GM18951 (cell line): ENCODE measurements at regions not wholly inside any gene's neighbourhood (a gene's known extent, or its start where the extent isn't known, plus 50 kb on each side); places are given as distances from the start of the nearest gene placed in this dataset.

Experiments used
- POLR2A ChIP-seq: IDR thresholded peaks from 4 replicates; pipeline ENCODE4 v1.6.1; 2011; ENCODE audit warnings: mild to moderate bottlenecking; ENCODE audit not compliant: insufficient read length, insufficient read depth; ENCODE audit errors: extremely low read depth
- in situ Hi-C: fragments of 300-500 bp; cut with MboI; formaldehyde crosslinking; loops from one replicate; pipeline ENCODE4 v1.12.0; 2022; ENCODE audit warnings: low sequenced_read_pairs, mixed read lengths, inconsistent platforms; ENCODE audit not compliant: unreplicated experiment

DNA sequence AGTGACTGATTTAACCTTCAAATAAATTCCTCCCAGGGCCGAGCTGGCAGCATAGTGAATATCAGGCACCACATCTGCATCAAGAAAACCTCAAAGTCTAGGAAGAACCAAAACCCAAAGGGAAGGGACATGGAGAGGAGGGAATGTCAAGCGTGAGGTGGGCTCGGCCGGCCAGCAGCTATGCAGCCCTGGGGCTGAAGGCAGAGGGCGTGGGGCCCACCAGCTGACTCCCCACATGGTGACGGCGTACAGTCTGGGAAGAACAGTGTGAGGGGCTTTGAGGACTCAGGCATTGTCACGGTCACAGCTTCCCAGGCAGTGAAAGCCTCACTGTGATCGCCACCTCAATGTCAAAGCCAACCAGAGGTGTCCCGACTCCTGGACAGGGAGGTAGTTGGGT is 412.5 kb downstream of the SHANK2 start:
- TF ChIP-seq POLR2A = no peak
- in situ Hi-C loops = no loop called here

DNA sequence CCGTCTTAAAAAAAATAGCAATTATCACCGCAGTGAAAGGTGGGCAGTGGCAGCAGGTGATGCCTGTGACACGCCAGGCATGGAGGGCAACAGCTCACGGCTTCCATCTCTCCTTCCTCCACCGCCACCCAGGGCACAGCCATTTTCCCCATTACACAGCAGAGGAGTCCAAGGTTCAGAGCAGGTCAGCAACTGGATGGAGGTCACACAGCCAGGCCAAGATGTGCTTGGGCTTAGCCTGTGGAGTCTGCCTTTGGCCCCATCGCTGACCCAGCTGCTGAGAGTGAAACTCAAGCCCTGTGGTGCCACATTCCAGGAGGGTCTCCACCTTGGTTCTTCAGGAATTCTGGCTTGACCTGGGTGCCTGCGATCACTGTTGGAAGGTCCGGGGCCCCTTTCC is 411.1 kb downstream of the SHANK2 start:
- in situ Hi-C loops = no loop called here
- TF ChIP-seq POLR2A = no peak

DNA sequence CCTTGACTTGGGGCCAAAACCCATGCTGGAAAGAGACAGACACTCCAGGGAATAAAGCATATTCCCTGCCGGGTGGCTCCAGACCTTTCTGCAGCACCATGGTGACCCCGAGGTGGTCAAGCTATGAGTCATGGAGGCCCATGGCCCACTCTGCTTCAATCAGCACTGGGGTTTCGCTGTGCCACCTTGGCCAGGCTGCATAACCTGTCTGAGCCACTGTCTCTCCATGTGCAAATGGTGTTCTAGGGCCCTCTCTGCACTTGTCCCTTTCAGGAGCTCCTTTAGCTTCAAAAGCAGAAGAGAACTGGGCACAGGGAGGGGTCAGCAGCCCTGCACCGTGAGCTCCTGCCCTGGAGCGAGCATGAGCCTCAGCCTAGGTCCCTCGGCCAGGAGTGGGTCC is 410.1 kb downstream of the SHANK2 start:
- no peak for TF ChIP-seq POLR2A
- in situ Hi-C loops = no loop called here

DNA sequence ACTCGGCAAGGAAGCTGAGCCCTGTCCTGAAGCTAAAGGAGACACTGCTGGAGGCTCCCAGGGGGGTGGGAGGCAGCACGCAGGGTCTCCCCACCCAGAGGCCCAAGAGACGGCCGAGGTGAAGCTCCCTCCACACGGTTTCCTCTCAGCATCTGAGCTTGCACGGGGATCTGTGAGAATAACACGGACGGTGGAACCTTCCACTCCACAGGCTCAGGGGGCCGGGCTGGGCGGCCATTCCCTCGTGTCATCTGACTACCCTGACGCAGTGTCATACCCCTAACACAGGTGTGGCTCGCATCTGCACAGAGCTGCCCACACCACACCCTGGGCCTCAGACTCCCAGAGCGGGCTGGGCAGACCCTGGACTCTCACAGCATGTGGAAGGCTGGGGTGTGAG is 409.7 kb downstream of the SHANK2 start:
- no peak for TF ChIP-seq POLR2A
- in situ Hi-C loops = no loop called here

DNA sequence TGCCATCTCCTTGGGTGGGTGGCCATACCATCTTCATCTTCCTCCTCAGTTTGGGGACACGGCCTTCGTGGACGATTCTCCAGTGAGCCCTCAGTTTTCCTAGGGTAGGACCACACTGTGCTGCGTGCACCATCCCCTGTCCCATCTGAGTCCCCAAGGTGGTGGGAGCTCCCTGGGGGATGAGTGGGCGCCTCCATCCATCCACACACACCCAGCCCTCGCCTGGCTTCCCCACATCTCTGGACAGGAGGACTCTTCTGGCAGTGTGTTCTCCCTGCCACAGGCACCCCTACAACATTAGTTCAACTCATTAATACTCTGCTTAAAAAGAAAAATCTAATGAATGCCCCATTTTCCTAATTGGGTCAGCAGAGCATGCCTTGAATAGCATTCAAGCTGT is 408.5 kb downstream of the SHANK2 start:
- in situ Hi-C loops = no loop called here
- no peak for TF ChIP-seq POLR2A

DNA sequence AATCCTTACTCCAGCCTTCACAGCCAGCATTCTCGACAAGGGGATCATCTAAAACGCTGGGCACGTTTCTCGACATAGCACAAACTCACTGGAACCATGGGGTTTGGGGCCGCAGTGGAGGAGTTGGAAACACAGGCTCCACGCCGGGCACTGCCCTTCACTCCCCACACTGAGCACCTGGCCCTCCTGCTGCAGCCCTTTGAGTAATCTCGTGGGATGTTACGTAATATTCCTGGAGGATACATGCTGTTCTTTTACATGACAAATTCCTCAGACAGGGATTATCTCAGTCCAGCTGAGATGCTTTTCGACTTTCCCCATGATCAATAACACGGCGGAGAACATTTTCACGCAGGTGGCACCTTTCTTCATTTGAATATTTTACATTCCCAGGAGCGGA is 408.0 kb downstream of the SHANK2 start:
- in situ Hi-C loops = no loop called here
- no peak for TF ChIP-seq POLR2A

DNA sequence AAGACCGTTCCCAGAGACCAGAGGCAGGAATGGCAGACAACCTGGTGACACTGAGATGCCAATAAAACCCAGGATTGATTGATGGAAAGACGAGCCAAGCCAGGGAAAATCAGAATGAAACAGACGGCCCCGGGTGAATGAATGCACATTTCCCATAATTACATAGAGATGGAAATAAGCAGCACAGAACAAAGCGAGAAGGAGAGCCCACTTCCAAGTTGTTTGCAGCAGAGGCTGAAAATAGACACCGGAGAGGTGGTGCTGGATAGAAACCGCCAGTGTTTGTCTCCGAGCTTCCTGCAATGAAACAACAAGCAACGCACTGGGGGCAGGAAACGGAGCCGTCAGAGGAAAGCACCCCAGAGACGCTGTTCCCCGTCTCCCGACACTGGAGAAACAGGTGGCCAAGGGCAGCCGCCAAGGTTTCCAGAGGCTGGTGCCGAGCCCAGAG is 406.8 kb downstream of the SHANK2 start:
- in situ Hi-C loops = no loop called here
- no peak for TF ChIP-seq POLR2A

DNA sequence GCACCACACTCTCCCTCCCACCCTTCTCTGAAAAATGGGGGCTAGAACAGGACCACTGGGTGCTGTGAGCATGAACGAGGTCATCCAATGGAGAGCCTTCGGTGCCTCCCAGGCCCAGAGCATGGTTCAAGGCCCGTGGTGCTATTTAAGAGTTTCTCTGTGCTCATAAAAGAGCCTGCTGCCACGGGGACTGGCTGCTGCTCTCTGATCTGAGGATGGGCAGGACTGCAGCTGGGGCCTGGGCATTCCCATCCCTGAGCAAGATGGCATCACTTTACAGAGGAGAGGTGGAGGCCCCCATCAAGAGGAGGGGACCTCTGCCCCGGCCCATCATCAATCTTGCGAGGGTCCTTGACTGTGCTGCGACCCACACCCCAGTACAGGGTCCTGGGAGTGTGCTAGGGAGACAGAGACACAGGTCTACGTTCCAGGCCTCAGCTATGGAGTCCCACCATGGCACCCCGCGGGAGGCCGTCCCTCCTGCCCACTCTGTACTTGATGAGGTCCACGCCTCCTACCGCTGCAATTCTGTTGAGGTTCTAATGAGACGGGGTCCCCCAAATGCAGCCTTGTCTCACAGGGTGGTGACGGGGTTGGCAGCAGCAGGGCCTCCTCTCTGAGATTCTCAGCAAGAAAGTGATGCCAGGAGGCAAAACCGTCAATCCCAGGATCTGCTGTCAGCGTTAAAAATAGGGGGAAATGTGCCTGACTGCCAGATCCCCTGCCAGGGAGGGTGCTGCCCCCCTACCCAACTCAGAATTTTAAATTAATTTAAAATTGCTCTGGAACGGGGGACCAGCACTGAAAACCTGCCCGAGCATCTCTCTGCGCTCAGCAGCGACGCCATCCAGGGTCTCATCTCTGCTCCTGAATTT is 405.4 kb downstream of the SHANK2 start:
- in situ Hi-C loops = no loop called here
- TF ChIP-seq POLR2A = no peak

DNA sequence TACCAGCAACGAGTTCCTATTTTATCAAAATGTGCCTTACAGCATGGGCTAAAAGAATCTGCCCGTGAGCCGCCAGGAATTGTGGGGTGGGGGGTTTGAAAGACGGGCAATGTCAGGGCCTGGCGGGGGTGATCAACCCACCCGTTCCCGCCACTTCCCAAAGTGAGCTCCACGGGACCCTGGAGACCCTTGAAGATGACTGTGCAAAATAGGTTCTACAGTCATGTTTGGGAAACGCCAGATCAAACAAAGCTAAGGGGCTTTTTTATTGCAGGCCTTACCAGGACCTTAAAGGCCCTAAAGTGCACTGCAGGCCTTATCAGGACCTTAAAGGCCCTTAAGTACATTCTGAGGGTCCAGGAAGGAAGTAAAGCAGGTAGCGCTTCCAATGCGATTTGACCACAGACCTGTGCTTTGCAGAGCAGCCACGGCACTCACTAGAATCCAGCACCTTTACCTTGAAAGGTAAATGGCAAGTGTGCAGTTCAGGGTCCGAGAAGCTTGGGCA is 404.1 kb downstream of the SHANK2 start:
- in situ Hi-C loops = no loop called here
- no peak for TF ChIP-seq POLR2A

DNA sequence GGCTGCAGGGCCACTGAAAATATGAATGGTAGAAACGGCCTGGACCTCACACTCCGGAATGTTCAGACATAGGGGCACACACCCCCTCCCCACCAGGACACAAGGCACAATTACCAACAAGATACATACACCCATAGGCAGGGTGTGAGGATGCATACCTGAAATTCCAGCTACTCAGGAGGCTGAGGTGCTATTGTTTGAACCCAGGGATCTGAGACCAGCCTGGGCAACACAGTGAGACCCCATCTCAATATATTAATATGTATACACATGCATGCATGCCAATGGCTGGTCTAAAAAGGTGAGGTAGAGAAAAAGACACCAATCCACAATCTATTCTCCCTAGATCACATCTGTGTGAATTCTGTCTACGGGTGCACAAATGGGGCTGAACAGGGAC is 403.3 kb downstream of the SHANK2 start:
- in situ Hi-C loops = no loop called here
- no peak for TF ChIP-seq POLR2A

DNA sequence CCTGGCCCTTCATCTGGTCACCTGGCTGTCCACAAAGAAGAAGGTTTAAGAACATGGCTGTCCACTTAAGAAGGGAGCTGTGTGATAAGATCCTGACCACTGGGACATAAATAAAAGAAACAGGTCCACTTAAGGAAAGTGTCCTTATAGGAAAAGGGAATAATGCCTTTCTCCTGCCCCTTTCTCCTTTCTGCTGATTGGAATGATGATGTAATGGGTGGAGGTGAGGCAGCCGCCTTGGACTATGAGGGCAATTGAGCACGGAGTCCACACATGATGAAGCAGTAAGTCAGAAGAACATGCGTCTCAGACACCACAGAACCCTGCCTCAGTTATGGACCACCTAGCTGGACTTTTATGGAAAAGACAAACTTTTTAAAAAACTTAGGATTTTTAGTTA is 401.1 kb downstream of the SHANK2 start:
- TF ChIP-seq POLR2A = no peak

DNA sequence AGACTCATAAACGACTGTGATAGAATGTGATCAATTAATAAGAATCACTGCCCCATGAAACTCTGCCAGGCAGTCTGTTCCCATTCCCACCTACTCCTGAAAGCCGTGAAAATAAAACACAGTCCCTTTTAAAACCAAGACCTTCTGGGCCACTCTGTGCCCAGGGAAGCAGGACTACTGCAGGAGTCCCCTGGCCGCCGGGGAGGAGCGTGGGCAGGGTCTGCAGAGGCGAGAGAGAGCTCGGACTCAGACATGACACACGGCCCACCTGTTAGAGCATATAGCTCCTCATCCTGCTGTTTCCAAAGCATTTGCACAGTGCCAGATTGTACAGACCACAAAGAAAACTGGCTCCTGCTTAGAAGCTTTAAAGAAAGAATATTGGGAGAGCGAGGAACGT is 400.5 kb downstream of the SHANK2 start:
- TF ChIP-seq POLR2A = no peak
- in situ Hi-C loops = no loop called here

More for the DNA sequence above, 401.1 kb downstream of the SHANK2 start:
- in situ Hi-C loops = no loop called here

DNA sequence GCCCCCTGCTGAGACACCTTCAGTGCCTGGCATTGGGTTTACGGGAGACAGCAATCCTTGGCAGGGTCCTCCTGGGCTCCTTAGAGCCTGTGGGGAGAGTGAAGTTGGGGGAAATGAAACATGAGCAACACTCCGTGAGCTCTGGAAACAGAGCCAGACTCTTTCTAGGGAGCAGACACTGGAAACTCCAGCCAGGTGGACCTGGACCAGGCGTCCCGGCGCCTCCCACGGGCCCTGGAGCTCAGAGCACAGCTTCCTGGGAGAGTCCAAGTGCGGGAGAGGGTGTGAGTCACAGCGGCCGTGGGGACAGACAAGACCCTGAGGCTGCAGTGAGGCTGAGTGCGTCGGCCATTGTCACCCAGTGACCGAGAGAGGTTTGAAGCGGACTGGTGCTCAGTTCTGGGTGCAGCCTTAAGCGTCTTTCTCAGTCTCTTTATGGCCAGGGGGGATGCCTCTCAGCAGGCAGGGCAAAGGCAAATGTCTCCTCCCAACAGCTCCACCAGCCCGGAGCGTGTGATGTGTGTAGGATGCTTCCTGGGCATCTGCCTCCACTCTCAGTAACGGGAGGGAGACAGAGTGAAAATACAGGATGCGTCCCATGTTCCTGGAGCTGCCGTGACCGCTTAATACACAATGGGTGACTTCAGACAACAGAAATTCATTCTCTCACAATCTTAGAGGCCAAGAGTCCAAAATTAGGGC is 399.2 kb downstream of the SHANK2 start:
- no peak for TF ChIP-seq POLR2A
- in situ Hi-C loops = no loop called here

DNA sequence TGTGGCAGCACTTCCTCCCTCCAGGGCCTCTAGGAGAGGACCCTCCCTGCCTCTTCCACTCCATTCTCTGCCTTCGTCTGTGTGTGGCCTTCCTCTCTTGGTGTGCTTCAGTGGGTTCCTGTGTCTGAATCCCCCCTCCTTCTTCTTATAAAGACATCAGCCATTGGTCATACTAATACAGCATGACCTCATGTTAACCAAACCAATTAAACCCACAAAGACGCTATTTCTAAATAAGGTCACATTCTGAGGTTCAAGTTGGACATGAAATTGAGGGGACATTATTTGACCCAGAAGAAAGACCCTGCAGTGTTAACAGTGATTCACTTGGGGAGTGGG is 398.6 kb downstream of the SHANK2 start:
- in situ Hi-C loops = no loop called here
- no peak for TF ChIP-seq POLR2A
